Activated CD8-positive, alpha-beta memory T cell treated with anti-CD3 and anti-CD28 coated beads for 36 hours (primary cell): ENCODE measurements at regions not wholly inside any gene's neighbourhood (a gene's known extent, or its start where the extent isn't known, plus 50 kb on each side); places are given as distances from the start of the nearest gene placed in this dataset.

Experiments used
- CTCF ChIA-PET: fragments of 350-600 bp; sonication (Branson Sonifier 250); formaldehyde crosslinking; loops from one replicate; lab custom pipeline; 2021; ENCODE audit warnings: antibody characterized with exemption; lab: Charles Lee
- POLR2A ChIA-PET: fragments of 350-600 bp; sonication (Branson Sonifier 250); formaldehyde crosslinking; loops from one replicate; lab custom pipeline; 2021; ENCODE audit warnings: antibody characterized with exemption; lab: Charles Lee

DNA sequence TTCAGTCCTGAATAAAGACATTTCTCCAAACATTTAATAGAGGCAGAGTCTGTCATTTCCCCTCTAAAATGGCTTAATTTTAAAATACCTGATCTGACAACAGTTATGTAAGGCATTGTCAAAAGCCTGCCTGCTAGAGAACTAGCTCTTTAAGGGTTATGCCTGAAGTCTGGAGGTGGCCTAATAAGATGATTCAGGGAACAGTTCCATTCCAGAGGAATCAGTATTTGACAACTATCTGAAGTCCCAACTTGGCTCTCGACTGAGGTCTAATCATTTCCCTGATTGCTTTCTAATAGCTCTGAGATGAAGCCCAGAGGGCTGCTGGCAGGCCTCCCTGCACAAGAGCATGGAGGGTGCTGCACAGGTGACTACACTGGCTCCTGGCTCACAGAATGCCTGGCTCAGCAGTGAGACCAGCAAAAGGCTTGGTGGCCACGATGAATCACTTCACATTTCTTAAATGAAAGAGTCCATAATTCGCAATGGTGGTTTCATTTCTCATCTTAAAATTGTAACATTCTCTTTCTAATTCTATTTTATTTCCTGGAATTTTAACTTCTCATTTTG is 509.6 kb upstream of the POM121L12 start:
- CTCF ChIA-PET: no interaction called here
- POLR2A ChIA-PET: no interaction called here

DNA sequence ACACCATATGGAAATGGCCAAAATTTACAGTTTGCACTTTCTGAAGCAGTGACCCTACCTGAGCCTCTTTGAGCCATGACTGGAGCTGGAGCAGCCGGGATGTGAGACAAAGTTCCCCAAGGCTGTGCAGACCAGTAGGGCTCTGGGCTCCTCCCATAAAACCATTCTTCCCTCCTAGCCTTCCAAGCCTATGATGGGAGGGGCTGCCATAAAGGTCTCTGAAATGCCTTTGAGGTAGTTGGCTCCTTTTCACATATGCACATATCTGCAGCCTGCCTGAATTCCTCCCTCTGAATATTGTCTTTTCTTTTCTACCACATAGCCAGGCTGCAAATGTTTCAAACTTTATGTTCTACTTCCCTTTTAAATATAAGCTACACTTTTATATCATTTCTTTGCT is 516.6 kb upstream of the POM121L12 start:
- ChIA-PET POLR2A (no interaction called here), CTCF (no interaction called here)

DNA sequence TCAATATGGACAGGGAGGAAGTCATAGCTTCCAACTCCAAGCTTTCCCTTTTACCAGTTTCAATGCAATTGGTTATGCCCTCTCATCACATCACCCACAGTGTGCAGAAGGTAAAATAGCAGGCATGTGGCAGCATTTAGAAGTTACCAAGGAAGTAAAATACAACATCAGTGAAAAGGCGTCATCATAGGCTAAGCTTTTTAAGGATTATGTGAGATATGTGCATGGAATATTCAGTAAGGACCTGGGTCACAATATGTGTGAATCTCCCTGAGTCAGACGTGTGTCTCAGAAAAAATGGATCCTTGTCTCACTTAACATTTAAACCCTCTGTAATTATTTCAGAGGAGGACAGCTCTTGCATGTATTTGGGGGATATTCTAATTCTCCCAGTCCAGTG is 522.8 kb upstream of the POM121L12 start:
- ChIA-PET POLR2A (no interaction called here), CTCF (no interaction called here)

DNA sequence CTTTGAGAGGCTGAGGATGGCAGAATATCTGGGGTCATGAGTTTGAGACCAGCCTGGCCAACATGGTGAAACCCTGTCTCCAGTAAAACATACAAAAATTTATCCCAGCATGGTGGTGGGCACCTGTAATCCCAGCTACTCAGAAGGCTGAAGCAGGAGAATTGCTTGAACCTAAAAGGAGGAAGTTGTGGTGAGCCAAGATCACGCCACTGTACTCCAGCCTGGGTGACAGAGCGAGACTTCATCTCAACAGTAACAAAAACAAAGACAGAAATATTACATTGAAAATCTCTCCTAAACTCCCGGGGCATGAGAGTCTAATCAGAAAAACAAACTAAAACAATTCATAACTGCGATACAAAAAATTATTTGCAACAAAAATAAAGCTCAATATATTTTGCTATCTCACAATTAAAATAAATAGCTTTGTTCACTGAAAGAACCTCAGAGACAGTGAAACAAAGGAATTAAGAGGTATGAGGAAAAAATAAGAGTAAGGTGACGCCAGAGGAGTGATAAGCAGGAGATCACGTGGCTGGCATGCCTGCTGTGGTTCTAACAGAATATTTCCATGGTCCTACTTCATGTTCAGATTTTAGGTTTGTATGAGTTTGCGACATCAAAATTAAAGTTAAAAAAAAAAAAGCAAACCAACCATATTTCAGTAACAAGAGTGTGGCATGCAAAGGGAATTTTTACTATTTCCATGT is 527.7 kb upstream of the POM121L12 start:
- ChIA-PET CTCF (no interaction called here), POLR2A (no interaction called here)

DNA sequence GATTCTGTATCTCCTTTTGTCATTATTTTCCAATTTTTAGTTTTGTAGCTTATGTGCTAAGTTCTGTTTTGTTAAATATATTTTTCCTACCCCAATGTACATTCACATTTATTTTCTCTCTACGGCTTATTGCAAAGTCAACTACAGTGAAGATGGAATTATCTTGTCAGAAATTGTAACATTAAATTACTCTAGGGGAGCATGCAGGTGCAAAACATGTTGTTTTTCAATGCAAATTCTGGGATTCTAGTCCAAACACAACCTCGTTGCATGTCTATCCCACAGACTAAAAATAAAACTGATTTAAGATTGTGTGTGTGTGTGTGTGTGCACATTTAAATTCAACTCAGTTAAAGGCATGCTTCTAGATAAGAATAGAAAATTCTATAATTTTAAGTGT is 529.1 kb upstream of the POM121L12 start:
- ChIA-PET CTCF (no interaction called here), POLR2A (no interaction called here)

DNA sequence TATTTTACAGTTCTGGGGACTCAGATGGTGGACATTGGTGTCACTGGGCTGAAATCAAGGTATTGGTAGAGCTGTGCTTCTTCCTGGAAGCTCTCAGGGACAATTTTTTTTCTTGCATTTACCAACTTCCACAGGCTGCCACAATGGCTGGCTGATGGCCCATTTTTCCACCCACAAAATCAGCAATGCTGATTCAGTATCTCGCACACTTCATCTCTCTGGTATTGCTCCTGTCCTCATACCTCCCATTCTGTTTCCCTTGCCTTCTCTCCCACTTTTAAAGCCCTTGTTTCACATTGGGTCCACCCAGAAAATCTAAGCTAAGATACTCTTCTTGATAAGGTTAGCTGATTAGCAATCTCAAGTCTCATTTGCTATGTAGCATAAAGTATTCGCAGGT is 530.9 kb upstream of the POM121L12 start:
- POLR2A ChIA-PET: no interaction called here
- CTCF ChIA-PET: no interaction called here

DNA sequence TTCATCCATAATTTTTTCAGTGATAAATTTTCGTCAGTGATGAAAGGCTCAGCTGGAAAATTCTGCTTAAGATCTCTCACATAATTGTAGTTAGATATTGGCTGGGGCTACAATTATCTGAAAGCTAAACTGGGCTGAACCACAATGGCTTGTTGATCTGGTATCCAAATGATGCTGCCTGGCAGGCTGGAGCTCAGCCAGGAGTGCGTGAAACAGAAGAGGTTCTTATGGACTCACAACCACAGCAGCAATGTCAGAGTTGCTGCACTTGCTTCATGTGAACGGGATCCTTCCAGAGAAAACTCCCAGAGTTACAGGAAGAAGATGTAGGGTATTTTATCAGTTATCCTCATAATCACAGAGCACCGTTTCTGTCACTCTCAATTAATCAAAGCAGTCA is 533.2 kb upstream of the POM121L12 start:
- ChIA-PET CTCF (no interaction called here), POLR2A (no interaction called here)

DNA sequence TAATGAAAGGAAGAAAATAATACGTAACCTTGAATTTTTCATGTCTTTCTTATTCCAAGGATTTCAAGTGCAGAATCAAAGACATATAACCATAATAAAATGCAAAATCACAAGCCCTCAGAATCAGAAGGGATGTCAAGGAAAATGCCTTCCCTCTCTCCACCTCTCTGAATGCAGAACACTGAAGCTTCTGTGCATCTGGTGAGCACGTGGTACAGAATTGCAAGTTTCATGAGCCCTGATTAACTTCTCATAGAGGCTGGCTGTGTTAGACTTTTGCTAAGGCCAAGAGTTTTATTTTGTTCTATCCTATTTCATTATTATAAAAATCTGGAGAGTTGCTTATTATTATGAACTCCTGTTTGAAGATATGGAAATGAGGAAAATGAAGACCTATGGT is 533.7 kb upstream of the POM121L12 start:
- POLR2A ChIA-PET: no interaction called here

DNA sequence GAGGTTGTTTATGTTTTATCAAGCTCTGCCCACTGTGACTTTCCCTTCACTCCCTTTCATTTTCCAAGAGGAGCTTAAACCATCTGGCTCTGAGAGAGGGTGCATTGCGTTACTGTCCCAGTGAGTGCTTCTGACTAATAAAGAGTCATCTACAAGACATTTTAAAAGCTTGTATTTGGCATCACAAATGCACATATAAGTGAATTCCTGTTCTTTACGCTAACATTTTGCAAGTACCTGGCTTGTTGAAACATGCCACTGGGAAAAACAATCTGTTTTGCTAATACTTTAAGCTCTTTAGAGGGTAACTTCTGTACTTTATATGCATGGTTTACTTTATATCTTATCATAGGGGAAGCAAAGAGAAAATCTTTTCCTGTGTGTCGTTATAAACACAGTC is 534.6 kb upstream of the POM121L12 start:
- CTCF ChIA-PET: no interaction called here

More for the DNA sequence above, 533.7 kb upstream of the POM121L12 start:
- CTCF ChIA-PET: no interaction called here

DNA sequence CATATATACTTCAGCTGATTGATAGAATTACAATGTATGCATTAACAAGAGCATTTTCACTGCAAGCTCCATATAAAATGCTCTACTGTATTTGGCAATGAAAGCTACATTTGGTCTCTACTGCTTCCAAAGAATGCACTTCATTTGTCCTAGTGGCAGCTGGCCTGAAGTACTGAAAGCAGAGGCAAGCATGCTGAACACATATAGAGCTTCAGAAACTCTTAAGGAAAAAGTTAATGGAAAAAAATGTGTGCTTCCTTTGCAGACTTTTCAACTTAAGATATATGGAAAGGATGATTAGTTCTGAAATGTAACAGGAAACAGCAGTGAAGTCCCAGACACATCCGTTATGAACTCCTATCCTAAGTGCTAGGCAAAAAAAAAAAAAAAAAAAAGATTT is 537.1 kb upstream of the POM121L12 start:
- ChIA-PET POLR2A (no interaction called here), CTCF (no interaction called here)

More for the DNA sequence above, 534.6 kb upstream of the POM121L12 start:
- POLR2A ChIA-PET: no interaction called here

DNA sequence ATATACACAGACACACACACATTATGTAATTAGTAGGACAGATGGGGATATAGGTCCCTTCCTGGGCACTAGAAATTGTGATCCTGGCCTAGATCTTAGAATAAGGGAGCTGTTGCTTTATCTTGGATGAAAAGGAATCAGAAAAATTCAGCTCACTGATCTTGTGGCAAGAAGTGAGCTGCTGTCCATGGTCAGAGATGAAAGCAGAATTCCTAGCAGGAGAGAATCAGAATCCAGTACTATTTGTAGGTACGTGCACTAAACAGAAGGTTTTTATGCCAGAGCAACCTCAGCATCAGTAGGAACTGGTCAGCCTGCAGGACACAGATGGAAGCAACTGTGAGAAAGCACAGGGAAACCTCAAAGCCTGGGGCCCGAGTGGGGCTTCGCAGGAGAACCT is 549.2 kb upstream of the POM121L12 start:
- ChIA-PET POLR2A (no interaction called here), CTCF (no interaction called here)

DNA sequence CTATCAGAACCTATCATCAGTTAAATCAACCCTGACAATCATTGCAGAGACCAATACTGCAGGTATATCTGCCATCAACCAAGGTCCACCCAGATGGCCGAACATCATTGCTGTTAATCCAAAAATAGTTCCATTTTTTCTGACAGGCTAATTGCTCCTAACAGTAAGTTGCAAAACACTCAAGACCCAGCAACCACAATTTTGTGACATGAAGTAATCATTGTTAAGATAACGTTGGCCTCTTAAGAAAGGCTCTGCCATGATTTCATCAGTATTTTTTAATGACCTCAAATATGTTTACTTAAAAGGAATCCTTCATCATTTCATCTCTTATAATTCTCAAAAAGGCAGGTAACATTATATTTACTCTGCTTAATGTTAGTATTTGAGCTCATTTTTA is 553.4 kb upstream of the POM121L12 start:
- CTCF ChIA-PET: no interaction called here
- POLR2A ChIA-PET: no interaction called here

DNA sequence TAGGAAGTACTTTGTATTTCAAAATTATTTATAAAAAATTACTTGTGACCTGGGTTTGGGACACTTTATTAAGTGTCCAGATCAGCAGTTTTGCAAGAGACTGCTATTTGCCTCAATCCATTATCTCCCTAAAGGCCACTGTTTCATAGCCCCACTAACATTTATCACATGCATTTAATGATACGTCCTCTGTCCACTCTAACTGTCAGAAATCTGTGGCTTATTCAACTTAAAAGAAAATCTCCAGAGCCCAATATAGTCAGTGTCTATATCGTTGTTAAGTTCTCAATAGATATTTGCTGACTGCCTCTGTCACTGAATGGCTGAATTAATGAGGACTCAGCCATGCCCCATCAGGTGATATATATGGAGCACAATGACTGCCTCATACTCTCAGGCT is 553.9 kb upstream of the POM121L12 start:
- ChIA-PET POLR2A (no interaction called here), CTCF (no interaction called here)

DNA sequence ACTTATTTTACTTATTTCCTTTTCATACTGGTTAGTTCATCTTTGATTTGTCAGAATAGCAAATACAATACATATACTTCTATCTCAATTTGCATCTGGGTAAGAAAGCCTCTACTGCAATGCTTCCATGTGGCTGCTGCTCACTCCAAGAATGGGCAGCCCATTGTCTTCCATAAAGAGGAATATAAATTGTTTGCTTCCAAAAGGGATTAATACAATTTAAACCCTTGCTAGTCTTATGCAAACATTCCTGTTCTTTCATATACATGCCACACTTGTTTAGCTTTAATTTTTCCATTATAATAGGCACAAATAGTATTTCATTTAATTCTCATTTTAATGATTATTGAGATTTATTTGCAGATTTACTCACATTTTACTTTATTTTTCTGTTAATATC is 555.4 kb upstream of the POM121L12 start:
- CTCF ChIA-PET: no interaction called here
- POLR2A ChIA-PET: no interaction called here

DNA sequence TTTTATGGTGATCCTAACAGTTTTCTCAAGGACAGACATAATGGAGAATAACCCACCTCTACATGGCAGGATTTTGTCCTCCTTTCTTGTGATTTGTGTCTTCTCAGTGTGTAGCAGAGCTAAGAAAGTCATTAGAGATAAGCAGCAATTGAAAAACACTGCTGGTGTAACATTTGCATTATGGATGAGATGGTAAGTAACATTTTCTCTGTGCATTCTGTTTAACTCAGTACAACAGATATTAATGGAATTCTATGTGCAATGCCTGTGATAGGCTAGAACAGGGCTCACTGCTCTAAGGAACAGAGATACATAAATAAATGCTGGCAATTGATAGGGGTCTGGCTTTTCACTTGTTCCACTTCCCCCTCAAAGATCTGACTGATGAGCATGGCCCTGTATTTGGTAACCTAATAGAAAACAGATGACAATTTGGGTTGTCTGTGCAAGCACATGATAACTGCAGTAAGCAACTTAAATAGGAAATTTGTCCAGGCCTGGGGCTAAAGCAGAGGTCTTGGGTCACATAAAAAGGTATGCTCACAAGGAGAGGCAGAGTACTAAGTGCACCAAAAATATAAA is 560.3 kb upstream of the POM121L12 start:
- POLR2A ChIA-PET: no interaction called here
- CTCF ChIA-PET: no interaction called here

DNA sequence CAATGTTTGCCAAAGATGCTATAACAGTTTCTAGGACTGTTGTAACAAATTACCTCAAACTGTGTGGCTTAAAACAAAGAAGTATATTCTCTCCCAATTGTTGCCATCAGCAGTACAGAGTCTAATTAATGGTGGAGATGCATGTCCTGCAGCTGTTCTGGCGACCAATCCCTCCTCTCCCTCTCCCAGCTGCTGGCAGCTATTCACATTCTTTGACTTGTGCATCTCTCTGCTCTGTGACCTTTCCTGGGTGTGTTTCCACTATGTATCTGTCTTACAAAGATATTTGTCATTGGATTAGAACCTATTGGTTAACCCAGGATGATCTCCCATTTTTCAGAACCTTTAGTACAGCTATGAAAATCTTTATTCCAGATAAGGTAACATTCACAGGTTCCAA is 561.7 kb upstream of the POM121L12 start:
- ChIA-PET POLR2A (no interaction called here), CTCF (no interaction called here)

DNA sequence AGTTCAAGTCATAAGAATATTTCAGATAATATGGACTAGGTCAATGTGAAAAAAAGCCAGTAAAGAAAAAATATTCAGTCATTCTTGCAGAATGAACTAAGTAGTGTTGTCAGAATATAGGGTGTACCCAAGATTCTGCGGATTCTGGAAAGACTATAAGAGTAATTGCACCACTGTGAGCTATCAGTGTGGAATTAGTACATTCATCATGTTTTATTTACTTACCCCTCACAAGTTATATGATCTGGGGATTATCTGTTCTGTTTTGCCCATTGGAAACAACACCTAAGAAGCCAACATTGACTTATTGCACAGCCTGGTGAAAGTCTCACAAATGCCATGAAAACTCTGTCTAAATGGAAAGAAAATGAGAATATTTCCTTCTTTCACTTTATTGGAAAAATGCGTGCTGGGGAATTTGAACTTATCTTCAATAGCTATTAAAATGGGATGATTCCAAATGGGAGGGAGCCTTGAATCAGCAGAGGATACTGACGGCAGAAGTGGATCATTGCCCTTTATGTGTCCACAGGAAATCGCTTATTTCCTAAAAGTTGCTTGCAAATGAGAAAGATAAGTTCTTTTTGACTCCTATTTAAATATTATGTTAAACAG is 563.3 kb upstream of the POM121L12 start:
- POLR2A ChIA-PET: no interaction called here

DNA sequence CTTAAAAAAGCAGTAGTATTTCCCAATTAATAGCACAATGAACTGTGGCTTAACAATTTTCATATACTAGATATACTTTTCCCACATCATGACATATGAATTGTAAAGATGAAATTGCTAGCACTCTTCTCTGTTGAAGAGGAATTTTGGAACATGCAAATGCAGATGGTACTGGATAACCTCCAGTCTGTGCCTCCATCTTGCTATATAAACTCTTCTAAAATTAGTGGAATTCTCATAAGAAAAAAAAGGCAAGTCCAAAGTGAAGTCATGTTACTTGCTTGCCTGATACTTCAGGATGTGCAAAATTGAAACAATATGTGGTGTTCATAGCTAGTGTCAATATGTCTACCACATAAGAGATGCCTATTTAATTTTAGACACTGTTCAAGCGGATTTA is 570.2 kb upstream of the POM121L12 start:
- CTCF ChIA-PET: no interaction called here
- POLR2A ChIA-PET: no interaction called here

More for the DNA sequence above, 563.3 kb upstream of the POM121L12 start:
- CTCF ChIA-PET: no interaction called here

DNA sequence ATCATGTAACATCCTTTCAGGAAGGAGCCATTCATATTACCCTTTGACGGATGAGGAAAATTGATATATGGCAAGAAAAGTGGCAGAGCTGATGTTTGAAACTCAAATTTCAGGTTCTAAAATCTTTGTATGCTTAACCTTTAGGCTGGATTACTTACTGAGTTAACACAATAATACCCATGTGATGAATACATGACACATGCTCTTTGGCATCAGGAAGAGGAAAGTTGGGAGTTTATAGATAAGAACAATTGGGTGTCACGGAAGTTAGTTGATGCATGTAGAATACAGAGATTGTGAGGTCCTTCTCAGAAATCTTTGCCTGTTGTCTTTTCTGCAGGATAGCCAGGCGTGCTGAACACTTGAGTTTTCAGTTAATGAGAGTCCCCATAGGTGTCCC is 572.1 kb upstream of the POM121L12 start:
- CTCF ChIA-PET: no interaction called here
- POLR2A ChIA-PET: no interaction called here

DNA sequence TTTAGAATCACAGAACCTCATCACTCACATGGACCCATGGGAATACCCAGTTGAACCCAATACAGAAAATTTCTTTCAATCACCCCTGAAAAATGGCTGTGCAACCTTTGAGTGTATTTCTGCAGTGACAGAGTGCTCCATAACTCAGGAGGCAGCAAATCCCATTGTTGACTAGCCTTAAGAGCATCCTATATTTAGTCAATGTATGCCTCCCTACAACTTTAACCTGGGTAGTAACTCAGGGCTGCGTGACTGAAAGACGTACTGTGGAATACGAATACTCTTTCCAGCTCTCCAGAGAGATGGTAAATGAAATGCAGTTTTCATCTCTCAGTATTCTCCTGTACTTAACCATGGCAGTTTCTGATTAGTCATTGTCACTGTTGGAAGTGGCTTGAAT is 573.0 kb upstream of the POM121L12 start:
- CTCF ChIA-PET: no interaction called here
- POLR2A ChIA-PET: no interaction called here

DNA sequence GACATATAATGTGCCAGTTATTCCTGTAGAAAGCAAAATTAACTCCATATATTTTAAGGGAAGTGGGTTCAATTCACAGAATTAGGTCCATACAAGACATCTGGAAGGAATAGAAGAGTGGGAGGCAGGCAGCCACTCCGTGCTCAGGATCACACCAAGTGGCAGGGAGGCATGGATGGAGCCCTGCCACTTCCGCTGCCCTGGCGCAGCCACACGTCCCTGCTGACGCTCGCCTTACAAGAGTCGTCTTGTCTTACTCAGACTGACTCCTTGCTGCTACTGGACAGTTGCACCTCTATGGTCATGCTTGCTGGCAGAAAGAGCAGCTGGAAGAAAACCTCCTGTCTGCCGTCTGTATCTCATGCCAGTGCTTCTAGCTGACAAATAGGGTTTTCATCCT is 579.9 kb upstream of the POM121L12 start:
- ChIA-PET CTCF (no interaction called here), POLR2A (no interaction called here)
